Lower leg skin (tissue), 4 donors: ENCODE measurements at regions not wholly inside any gene's neighbourhood (a gene's known extent, or its start where the extent isn't known, plus 50 kb on each side); places are given as distances from the start of the nearest gene placed in this dataset.
"Not testable (repeated sequence)": the region's sequence is repeated elsewhere in the genome, so short reads cannot be mapped to it uniquely, and the experiment has no call there.

Experiments
- DNase-seq, 2 donors: peaks; one replicate each; pipeline ENCODE4 v3.0.0-alpha.2; 2019; ENCODE audit warnings: low spot score in 2 of 2
- H3K4me3 ChIP-seq: fragments of 200-600 bp; sonication (generic); 2 replicates; pipeline ENCODE4 v1.5.1; 2017; ENCODE audit warnings: mild to moderate bottlenecking, low read depth; ENCODE audit not compliant: poor library complexity, severe bottlenecking
- CTCF ChIP-seq, 3 donors: fragments of 450-650 bp; IDR thresholded peaks; one replicate each; pipeline ENCODE4 v1.5.1; 2016; ENCODE audit warnings: antibody characterized with exemption in 3 of 3, mild to moderate bottlenecking in 3 of 3, moderate library complexity in 2 of 3
- POLR2A ChIP-seq, 2 donors: fragments of 450-650 bp; IDR thresholded peaks; one replicate each; pipeline ENCODE4 v1.6.1; 2016 to 2017; ENCODE audit warnings: antibody characterized with exemption in 2 of 2, mild to moderate bottlenecking in 1 of 2, moderate library complexity in 1 of 2
- WGBS, 2 donors: methylation state at CpG; one replicate each; pipeline ENCODE4 v1.1.5; 2018; 5-methylcytosine and 5-hydroxymethylcytosine counted together
- intact Hi-C: fragments of 100-400 bp; cut with DNase I; formaldehyde crosslinking; loops from one replicate; pipeline ENCODE4 v1.15.0; 2023; ENCODE audit warnings: low total_unique reads

GRCh38 chr1:73310797-73311381 lies 887.1 kb downstream of the LRRIQ3 start:
- DNase-seq = no peak
- WGBS, 2 donors = 30 to 41% methylated on average over 4 of the region's 4 CpGs
- TF ChIP-seq POLR2A (IDR thresholded peaks at IDR 0.05) (no peak), CTCF (IDR thresholded peaks at IDR 0.05) (no peak)
- no peak overlapping the region for H3K4me3 ChIP-seq
- intact Hi-C loops = no loop called here

GRCh38 chr1:73306899-73307555 lies 890.9 kb downstream of the LRRIQ3 start:
- no peak for DNase-seq
- WGBS, 2 donors = 93 to 94% methylated on average over 1 to 2 of the region's 2 CpGs
- H3K4me3 ChIP-seq = no peak overlapping the region
- intact Hi-C loops = no loop called here
- TF ChIP-seq POLR2A (IDR thresholded peaks at IDR 0.05) = no peak
- TF ChIP-seq CTCF (IDR thresholded peaks at IDR 0.05) = no peak

GRCh38 chr1:73273886-73274285 lies 924.1 kb downstream of the LRRIQ3 start:
- no peak for TF ChIP-seq POLR2A (IDR thresholded peaks at IDR 0.05)
- no peak for TF ChIP-seq CTCF (IDR thresholded peaks at IDR 0.05)
- no peak overlapping the region for H3K4me3 ChIP-seq
- WGBS, 2 donors = 74 to 87% methylated on average over 2 of the region's 2 CpGs
- intact Hi-C loops = no loop called here
- peak in 1 of 2 donors; percentile 53 for DNase-seq

- DNase-seq, intact Hi-C loops: not testable (repeated sequence)
Measured at GRCh38 chr1:73245196-73245595, 952.8 kb downstream of the LRRIQ3 start.

GRCh38 chr1:73218995-73219546 lies 936.7 kb upstream of the NEGR1 start:
- 46 to 63% methylated on average over 2 of the region's 2 CpGs for WGBS, 2 donors
- TF ChIP-seq POLR2A (IDR thresholded peaks at IDR 0.05) = no peak
- no peak for TF ChIP-seq CTCF (IDR thresholded peaks at IDR 0.05)
- intact Hi-C loops = no loop called here
- DNase-seq = no peak
- H3K4me3 ChIP-seq = no peak overlapping the region

More at GRCh38 chr1:73245196-73245595, 952.8 kb downstream of the LRRIQ3 start:
- H3K4me3 ChIP-seq = not testable (repeated sequence)

- no peak for DNase-seq
- 62 to 71% methylated on average over 5 of the region's 5 CpGs for whole genome bisulfite sequencing, 2 donors
- intact Hi-C loops = no loop called here
- TF ChIP-seq CTCF (IDR thresholded peaks at IDR 0.05) = no peak
- no peak for TF ChIP-seq POLR2A (IDR thresholded peaks at IDR 0.05)
- no peak overlapping the region for H3K4me3 ChIP-seq
Measured at GRCh38 chr1:73205294-73205973, 923.1 kb upstream of the NEGR1 start.
